ENCODE measurements at regions not wholly inside any gene's neighbourhood (a gene's known extent, or its start where the extent isn't known, plus 50 kb on each side); places are given as distances from the start of the nearest gene placed in this dataset.

- Histone ChIP-seq H4K20me1 (ENCODE audit: control insufficient read depth, insufficient read depth, low read depth, low read length) (no peaks in the 10 kb centered on the region), H3K4me3 (ENCODE audit: low read length) (no peak overlapping the region), H3K4me2 (ENCODE audit: low read length) (no peak overlapping the region), H3K9me3 (ENCODE audit: control insufficient read depth, insufficient read depth, low read length) (no peaks in the 10 kb centered on the region), H3K4me1 (ENCODE audit: control insufficient read depth, low read length) (no peaks in the 10 kb centered on the region), H3K79me2 (ENCODE audit: control insufficient read depth, low read length) (no peaks in the 10 kb centered on the region), H3K27me3 (ENCODE audit: control insufficient read depth, low read length) (no peaks in the 10 kb centered on the region), H3K36me3 (ENCODE audit: control insufficient read depth, low read length) (no peaks in the 10 kb centered on the region), H3F3A (ENCODE audit: control insufficient read depth, insufficient read depth) (no peaks in the 10 kb centered on the region), H3K27ac (ENCODE audit: low read depth, low read length) (no peak overlapping the region), H3K9me2 (replicated peaks; ENCODE audit: control insufficient read depth, low read length) (no peaks in the 10 kb centered on the region)
- TF ChIP-seq CTCF (IDR thresholded peaks at IDR 0.05; ENCODE audit: low read depth, low read length, poor library complexity, severe bottlenecking) = no peak
- TF ChIP-seq EZH2phosphoT487 (IDR thresholded peaks at IDR 0.05; ENCODE audit: borderline replicate concordance, low read length) = no peak
These were observed 116.1 kb upstream of the IRX6 start for GRCh38 chr16:55207693-55208428.

GRCh38 chr16:55209626-55210025 is 114.4 kb upstream of the IRX6 start:
- Histone ChIP-seq H3K4me2 (ENCODE audit: low read length) (no peak overlapping the region), H3K9me2 (replicated peaks; ENCODE audit: control insufficient read depth, low read length) (no peaks in the 10 kb centered on the region), H3K27me3 (ENCODE audit: control insufficient read depth, low read length) (no peaks in the 10 kb centered on the region), H3F3A (ENCODE audit: control insufficient read depth, insufficient read depth) (no peaks in the 10 kb centered on the region), H4K20me1 (ENCODE audit: control insufficient read depth, insufficient read depth, low read depth, low read length) (no peaks in the 10 kb centered on the region), H3K4me1 (ENCODE audit: control insufficient read depth, low read length) (no peaks in the 10 kb centered on the region), H3K36me3 (ENCODE audit: control insufficient read depth, low read length) (no peaks in the 10 kb centered on the region), H3K27ac (ENCODE audit: low read depth, low read length) (no peak overlapping the region), H3K4me3 (ENCODE audit: low read length) (no peak overlapping the region), H3K9me3 (ENCODE audit: control insufficient read depth, insufficient read depth, low read length) (no peaks in the 10 kb centered on the region), H3K79me2 (ENCODE audit: control insufficient read depth, low read length) (no peaks in the 10 kb centered on the region)
- TF ChIP-seq CTCF (IDR thresholded peaks at IDR 0.05; ENCODE audit: low read depth, low read length, poor library complexity, severe bottlenecking) (no peak), EZH2phosphoT487 (IDR thresholded peaks at IDR 0.05; ENCODE audit: borderline replicate concordance, low read length) (no peak)

- no peaks in the 10 kb centered on the region for H3K9me3 ChIP-seq (ENCODE audit: control insufficient read depth, insufficient read depth, low read length)
- TF ChIP-seq CTCF (IDR thresholded peaks at IDR 0.05; ENCODE audit: low read depth, low read length, poor library complexity, severe bottlenecking) (no peak), EZH2phosphoT487 (IDR thresholded peaks at IDR 0.05; ENCODE audit: borderline replicate concordance, low read length) (no peak)
- H3K27ac ChIP-seq (ENCODE audit: low read depth, low read length) = no peak overlapping the region
- H3K4me1 ChIP-seq (ENCODE audit: control insufficient read depth, low read length) = no peaks in the 10 kb centered on the region
- H3F3A ChIP-seq (ENCODE audit: control insufficient read depth, insufficient read depth) = no peaks in the 10 kb centered on the region
- H3K4me2 ChIP-seq (ENCODE audit: low read length) = no peak overlapping the region
- no peaks in the 10 kb centered on the region for H3K36me3 ChIP-seq (ENCODE audit: control insufficient read depth, low read length)
- no peaks in the 10 kb centered on the region for H4K20me1 ChIP-seq (ENCODE audit: control insufficient read depth, insufficient read depth, low read depth, low read length)
- no peaks in the 10 kb centered on the region for H3K9me2 ChIP-seq (replicated peaks; ENCODE audit: control insufficient read depth, low read length)
- no peaks in the 10 kb centered on the region for H3K79me2 ChIP-seq (ENCODE audit: control insufficient read depth, low read length)
- no peak overlapping the region for H3K4me3 ChIP-seq (ENCODE audit: low read length)
- no peaks in the 10 kb centered on the region for H3K27me3 ChIP-seq (ENCODE audit: control insufficient read depth, low read length)
These were observed 111.2 kb upstream of the IRX6 start for GRCh38 chr16:55212791-55213190.

Data from DOHH2 (cell line).